ENCODE measurements at regions not wholly inside any gene's neighbourhood (a gene's known extent, or its start where the extent isn't known, plus 50 kb on each side); places are given as distances from the start of the nearest gene placed in this dataset.

- H3K27me3 Mint-ChIP-seq (ENCODE audit: low read depth in 3 of 3) = peaks cover 0 to 2% (median 0%) of the 10 kb centered on the region in 3 donors
- no peak for TF ChIP-seq CTCF (IDR thresholded peaks at IDR 0.05)
- H2AFZ ChIP-seq (ENCODE audit: insufficient read depth, low read depth, low read length, poor library complexity, severe bottlenecking) = no peak overlapping the region
- H3K27ac ChIP-seq (ENCODE audit: low read depth in 1 of 2, low read length in 2 of 2) = no peak overlapping the region
- H3K36me3 ChIP-seq (replicated peaks in 1 of 2; ENCODE audit: control insufficient read depth in 1 of 2, insufficient read depth in 2 of 2, low read length in 2 of 2) = no peaks in the 10 kb centered on the region
- no peak overlapping the region for H3K4me2 ChIP-seq (replicated peaks; ENCODE audit: extremely low read depth, low read length, poor library complexity, severe bottlenecking)
- H3K4me1 ChIP-seq (ENCODE audit: control insufficient read depth in 1 of 2, insufficient read depth in 2 of 2, low read length in 2 of 2) = no peaks in the 10 kb centered on the region
- no peaks in the 10 kb centered on the region for H3K4me1 Mint-ChIP-seq
- H3K27ac Mint-ChIP-seq = no peak overlapping the region
- H3K4me3 Mint-ChIP-seq = no peak overlapping the region
- no peaks in the 10 kb centered on the region for H4K20me1 ChIP-seq (ENCODE audit: insufficient read depth, low read length)
- H3K9me3 Mint-ChIP-seq = peaks cover 0 to 5% (median 2%) of the 10 kb centered on the region in 7 donors
- 64% methylated on average over 4 of the region's 4 CpGs for WGBS (ENCODE audit: insufficient coverage)
- no peaks in the 10 kb centered on the region for H3K9me3 ChIP-seq (replicated peaks in 1 of 2; ENCODE audit: control insufficient read depth in 1 of 2, insufficient read depth in 1 of 2, low read length in 2 of 2)
- H3K27me3 ChIP-seq (ENCODE audit: control insufficient read depth in 2 of 2, insufficient read depth in 2 of 2, low read length in 2 of 2) = no peaks in the 10 kb centered on the region
- H3K9ac ChIP-seq (ENCODE audit: insufficient read depth, low read length, poor library complexity, severe bottlenecking) = no peak overlapping the region
- intact Hi-C loops (cut with micrococcal nuclease) = no loop called here
- no peaks in the 10 kb centered on the region for H3K79me2 ChIP-seq (ENCODE audit: insufficient read depth, low read length)
- H3K4me3 ChIP-seq (replicated peaks in 1 of 3; ENCODE audit: low read depth in 2 of 3, low read length in 3 of 3) = no peak overlapping the region
- H3K36me3 Mint-ChIP-seq = no peaks in the 10 kb centered on the region
- no peak for DNase-seq
Observed at GRCh38 chr6:84466511-84466910, 239.1 kb upstream of the CEP162 start.

GRCh38 chr6:84464471-84464870 lies 237.0 kb upstream of the CEP162 start:
- DNase-seq = no peak
- H3K4me3 ChIP-seq (replicated peaks in 1 of 3; ENCODE audit: low read depth in 2 of 3, low read length in 3 of 3) = no peak overlapping the region
- H2AFZ ChIP-seq (ENCODE audit: insufficient read depth, low read depth, low read length, poor library complexity, severe bottlenecking) = no peak overlapping the region
- no peak overlapping the region for H3K27ac ChIP-seq (ENCODE audit: low read depth in 1 of 2, low read length in 2 of 2)
- no peaks in the 10 kb centered on the region for H3K9me3 ChIP-seq (replicated peaks in 1 of 2; ENCODE audit: control insufficient read depth in 1 of 2, insufficient read depth in 1 of 2, low read length in 2 of 2)
- H3K79me2 ChIP-seq (ENCODE audit: insufficient read depth, low read length) = no peaks in the 10 kb centered on the region
- no peaks in the 10 kb centered on the region for H3K4me1 Mint-ChIP-seq
- peaks cover 0 to 2% (median 0%) of the 10 kb centered on the region in 3 donors for H3K27me3 Mint-ChIP-seq (ENCODE audit: low read depth in 3 of 3)
- H3K36me3 Mint-ChIP-seq = no peaks in the 10 kb centered on the region
- intact Hi-C loops (cut with micrococcal nuclease) = no loop called here
- H3K27me3 ChIP-seq (ENCODE audit: control insufficient read depth in 2 of 2, insufficient read depth in 2 of 2, low read length in 2 of 2) = no peaks in the 10 kb centered on the region
- H3K9me3 Mint-ChIP-seq = peaks cover 0 to 5% (median 2%) of the 10 kb centered on the region in 7 donors
- WGBS (ENCODE audit: insufficient coverage) = no CpG with 5 or more reads among the region's 2 CpGs
- H4K20me1 ChIP-seq (ENCODE audit: insufficient read depth, low read length) = no peaks in the 10 kb centered on the region
- H3K27ac Mint-ChIP-seq = no peak overlapping the region
- no peaks in the 10 kb centered on the region for H3K4me1 ChIP-seq (ENCODE audit: control insufficient read depth in 1 of 2, insufficient read depth in 2 of 2, low read length in 2 of 2)
- no peak overlapping the region for H3K9ac ChIP-seq (ENCODE audit: insufficient read depth, low read length, poor library complexity, severe bottlenecking)
- no peak for TF ChIP-seq CTCF (IDR thresholded peaks at IDR 0.05)
- no peak overlapping the region for H3K4me2 ChIP-seq (replicated peaks; ENCODE audit: extremely low read depth, low read length, poor library complexity, severe bottlenecking)
- no peaks in the 10 kb centered on the region for H3K36me3 ChIP-seq (replicated peaks in 1 of 2; ENCODE audit: control insufficient read depth in 1 of 2, insufficient read depth in 2 of 2, low read length in 2 of 2)
- H3K4me3 Mint-ChIP-seq = no peak overlapping the region
